ENCODE measurements at regions not wholly inside any gene's neighbourhood (a gene's known extent, or its start where the extent isn't known, plus 50 kb on each side); places are given as distances from the start of the nearest gene placed in this dataset.
"Not testable (repeated sequence)": the region's sequence is repeated elsewhere in the genome, so short reads cannot be mapped to it uniquely, and the experiment has no call there.

GRCh38 chr3:30475809-30476178, 130.6 kb upstream of the TGFBR2 start:
- Histone ChIP-seq H3K4me3 (ENCODE audit: insufficient read depth, low read length) (no peak overlapping the region), H3K27ac (ENCODE audit: low read depth, low read length) (no peak overlapping the region)
- TF ChIP-seq CTCF (IDR thresholded peaks at IDR 0.05; ENCODE audit: extremely low read depth, low read depth, low read length) = no peak

GRCh38 chr3:30476368-30477084, 129.9 kb upstream of the TGFBR2 start:
- no peaks in the 10 kb centered on the region for H3K36me3 ChIP-seq (ENCODE audit: insufficient read depth, low read length)
- DNase-seq (ENCODE audit: insufficient read length, low spot score, missing footprints) = no peak
- no peak overlapping the region for H3K27ac ChIP-seq (ENCODE audit: low read depth, low read length)
- no peak overlapping the region for H3K4me2 ChIP-seq (ENCODE audit: insufficient read depth, low read length)
- H4K20me1 ChIP-seq (ENCODE audit: insufficient read depth, low read length) = no peaks in the 10 kb centered on the region
- peaks cover 23% of the 10 kb centered on the region for H3K4me1 ChIP-seq (ENCODE audit: insufficient read depth, low read length)
- no peak overlapping the region for H2AFZ ChIP-seq (ENCODE audit: low read length)
- no peaks in the 10 kb centered on the region for H3K9me3 ChIP-seq (ENCODE audit: low read depth, low read length)
- H3K79me2 ChIP-seq (ENCODE audit: insufficient read depth, low read length) = no peaks in the 10 kb centered on the region
- no peaks in the 10 kb centered on the region for H3K27me3 ChIP-seq (ENCODE audit: insufficient read depth, low read length)
- TF ChIP-seq CTCF (IDR thresholded peaks at IDR 0.05; ENCODE audit: extremely low read depth, low read depth, low read length) = no peak
- no peak overlapping the region for H3K4me3 ChIP-seq (ENCODE audit: insufficient read depth, low read length)

More at GRCh38 chr3:30475809-30476178, 130.6 kb upstream of the TGFBR2 start:
- Histone ChIP-seq H2AFZ (ENCODE audit: low read length) (no peak overlapping the region), H3K4me2 (ENCODE audit: insufficient read depth, low read length) (no peak overlapping the region), H3K36me3 (ENCODE audit: insufficient read depth, low read length) (no peaks in the 10 kb centered on the region), H3K9me3 (ENCODE audit: low read depth, low read length) (no peaks in the 10 kb centered on the region), H3K79me2 (ENCODE audit: insufficient read depth, low read length) (no peaks in the 10 kb centered on the region), H3K27me3 (ENCODE audit: insufficient read depth, low read length) (no peaks in the 10 kb centered on the region), H3K4me1 (ENCODE audit: insufficient read depth, low read length) (peaks cover 31% of the 10 kb centered on the region), H4K20me1 (ENCODE audit: insufficient read depth, low read length) (no peaks in the 10 kb centered on the region)
- no peak for DNase-seq (ENCODE audit: insufficient read length, low spot score, missing footprints)

GRCh38 chr3:30477149-30477921, 129.1 kb upstream of the TGFBR2 start:
- DNase-seq (ENCODE audit: insufficient read length, low spot score, missing footprints) = no peak
- Histone ChIP-seq H3K27me3 (ENCODE audit: insufficient read depth, low read length) (no peaks in the 10 kb centered on the region), H3K9me3 (ENCODE audit: low read depth, low read length) (no peaks in the 10 kb centered on the region), H3K27ac (ENCODE audit: low read depth, low read length) (no peak overlapping the region), H3K79me2 (ENCODE audit: insufficient read depth, low read length) (no peaks in the 10 kb centered on the region), H2AFZ (ENCODE audit: low read length) (no peak overlapping the region), H4K20me1 (ENCODE audit: insufficient read depth, low read length) (no peaks in the 10 kb centered on the region), H3K4me3 (ENCODE audit: insufficient read depth, low read length) (no peak overlapping the region), H3K36me3 (ENCODE audit: insufficient read depth, low read length) (no peaks in the 10 kb centered on the region), H3K4me2 (ENCODE audit: insufficient read depth, low read length) (no peak overlapping the region), H3K4me1 (ENCODE audit: insufficient read depth, low read length) (peaks cover 21% of the 10 kb centered on the region)
- no peak for TF ChIP-seq CTCF (IDR thresholded peaks at IDR 0.05; ENCODE audit: extremely low read depth, low read depth, low read length)

- not testable (repeated sequence) for H3K27ac ChIP-seq (ENCODE audit: low read depth, low read length); H2AFZ ChIP-seq (ENCODE audit: low read length); H3K9me3 ChIP-seq (ENCODE audit: low read depth, low read length); H3K79me2 ChIP-seq (ENCODE audit: insufficient read depth, low read length); DNase-seq (ENCODE audit: insufficient read length, low spot score, missing footprints); H3K4me1 ChIP-seq (ENCODE audit: insufficient read depth, low read length); H4K20me1 ChIP-seq (ENCODE audit: insufficient read depth, low read length); H3K4me3 ChIP-seq (ENCODE audit: insufficient read depth, low read length); H3K36me3 ChIP-seq (ENCODE audit: insufficient read depth, low read length); H3K4me2 ChIP-seq (ENCODE audit: insufficient read depth, low read length); H3K27me3 ChIP-seq (ENCODE audit: insufficient read depth, low read length)
Observed at GRCh38 chr3:30479737-30480136, 126.7 kb upstream of the TGFBR2 start.

GRCh38 chr3:30480156-30480555, 126.2 kb upstream of the TGFBR2 start:
- DNase-seq (ENCODE audit: insufficient read length, low spot score, missing footprints); H3K9me3 ChIP-seq (ENCODE audit: low read depth, low read length); H3K4me1 ChIP-seq (ENCODE audit: insufficient read depth, low read length); H2AFZ ChIP-seq (ENCODE audit: low read length); H3K27me3 ChIP-seq (ENCODE audit: insufficient read depth, low read length); H3K36me3 ChIP-seq (ENCODE audit: insufficient read depth, low read length); H3K27ac ChIP-seq (ENCODE audit: low read depth, low read length); H4K20me1 ChIP-seq (ENCODE audit: insufficient read depth, low read length); H3K4me2 ChIP-seq (ENCODE audit: insufficient read depth, low read length); H3K4me3 ChIP-seq (ENCODE audit: insufficient read depth, low read length); H3K79me2 ChIP-seq (ENCODE audit: insufficient read depth, low read length): not testable (repeated sequence)
